ENCODE measurements at regions not wholly inside any gene's neighbourhood (a gene's known extent, or its start where the extent isn't known, plus 50 kb on each side); places are given as distances from the start of the nearest gene placed in this dataset.

DNA sequence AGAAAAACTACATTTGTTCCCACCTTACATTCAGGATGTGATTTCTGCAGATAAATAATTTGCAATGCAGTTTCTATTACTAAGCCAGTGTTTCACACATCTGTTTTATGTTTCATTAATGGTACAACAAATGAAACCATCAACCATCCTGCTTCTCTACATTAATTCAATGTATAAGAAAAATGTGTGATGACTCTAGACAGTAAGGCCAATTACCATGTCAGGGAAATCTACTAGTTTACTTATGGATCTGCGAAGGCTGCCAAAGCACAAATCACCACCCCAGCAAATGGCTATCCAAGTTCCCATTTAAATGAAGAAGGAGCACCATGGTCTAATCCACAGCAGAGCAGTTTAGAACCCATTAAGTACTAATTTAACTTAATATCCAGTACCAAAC is 50.1 kb upstream of the NCAM1 start:
- TF ChIP-seq, protein P1, sequence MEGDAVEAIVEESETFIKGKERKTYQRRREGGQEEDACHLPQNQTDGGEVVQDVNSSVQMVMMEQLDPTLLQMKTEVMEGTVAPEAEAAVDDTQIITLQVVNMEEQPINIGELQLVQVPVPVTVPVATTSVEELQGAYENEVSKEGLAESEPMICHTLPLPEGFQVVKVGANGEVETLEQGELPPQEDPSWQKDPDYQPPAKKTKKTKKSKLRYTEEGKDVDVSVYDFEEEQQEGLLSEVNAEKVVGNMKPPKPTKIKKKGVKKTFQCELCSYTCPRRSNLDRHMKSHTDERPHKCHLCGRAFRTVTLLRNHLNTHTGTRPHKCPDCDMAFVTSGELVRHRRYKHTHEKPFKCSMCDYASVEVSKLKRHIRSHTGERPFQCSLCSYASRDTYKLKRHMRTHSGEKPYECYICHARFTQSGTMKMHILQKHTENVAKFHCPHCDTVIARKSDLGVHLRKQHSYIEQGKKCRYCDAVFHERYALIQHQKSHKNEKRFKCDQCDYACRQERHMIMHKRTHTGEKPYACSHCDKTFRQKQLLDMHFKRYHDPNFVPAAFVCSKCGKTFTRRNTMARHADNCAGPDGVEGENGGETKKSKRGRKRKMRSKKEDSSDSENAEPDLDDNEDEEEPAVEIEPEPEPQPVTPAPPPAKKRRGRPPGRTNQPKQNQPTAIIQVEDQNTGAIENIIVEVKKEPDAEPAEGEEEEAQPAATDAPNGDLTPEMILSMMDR (conservative IDR thresholded peaks at IDR 0.05; ENCODE audit: low read depth, low read length), result no peak
- TF ChIP-seq POLR2A (IDR thresholded peaks at IDR 0.05; ENCODE audit: low read depth, low read length), result no peak
- TF ChIP-seq RAD21 (IDR thresholded peaks at IDR 0.05; ENCODE audit: low read length), result no peak
- TF ChIP-seq, protein P2, sequence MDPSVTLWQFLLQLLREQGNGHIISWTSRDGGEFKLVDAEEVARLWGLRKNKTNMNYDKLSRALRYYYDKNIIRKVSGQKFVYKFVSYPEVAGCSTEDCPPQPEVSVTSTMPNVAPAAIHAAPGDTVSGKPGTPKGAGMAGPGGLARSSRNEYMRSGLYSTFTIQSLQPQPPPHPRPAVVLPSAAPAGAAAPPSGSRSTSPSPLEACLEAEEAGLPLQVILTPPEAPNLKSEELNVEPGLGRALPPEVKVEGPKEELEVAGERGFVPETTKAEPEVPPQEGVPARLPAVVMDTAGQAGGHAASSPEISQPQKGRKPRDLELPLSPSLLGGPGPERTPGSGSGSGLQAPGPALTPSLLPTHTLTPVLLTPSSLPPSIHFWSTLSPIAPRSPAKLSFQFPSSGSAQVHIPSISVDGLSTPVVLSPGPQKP (IDR thresholded peaks at IDR 0.05; ENCODE audit: borderline replicate concordance, low read depth, low read length), result no peak
- TF ChIP-seq CHD1 (IDR thresholded peaks at IDR 0.05; ENCODE audit: low read depth, low read length), result no peak
- TF ChIP-seq BHLHE40 (IDR thresholded peaks at IDR 0.05; ENCODE audit: low read depth, low read length), result no peak
- no peak for TF ChIP-seq CEBPB (IDR thresholded peaks at IDR 0.05; ENCODE audit: low read depth, low read length)
